GM12801 (cell line): ENCODE measurements at regions not wholly inside any gene's neighbourhood (a gene's known extent, or its start where the extent isn't known, plus 50 kb on each side); places are given as distances from the start of the nearest gene placed in this dataset.

Experiments
- CTCF ChIP-seq: IDR thresholded peaks from one replicate; pipeline ENCODE4 v1.5.1; 2011; ENCODE audit warnings: control low read depth; ENCODE audit not compliant: insufficient read length; ENCODE audit errors: extremely low read depth

GRCh38 chr12:125996443-125996842 lies 931.2 kb downstream of the AACS start:
- TF ChIP-seq CTCF: no peak

- no peak for TF ChIP-seq CTCF
Measured at GRCh38 chr12:125999628-126000027, 934.4 kb downstream of the AACS start.

GRCh38 chr12:126019385-126019784 lies 954.1 kb downstream of the AACS start:
- TF ChIP-seq CTCF: no peak

- no peak for TF ChIP-seq CTCF
Measured at GRCh38 chr12:126021675-126022074, 956.4 kb downstream of the AACS start.

GRCh38 chr12:126027825-126028224 lies 962.6 kb downstream of the AACS start:
- TF ChIP-seq CTCF: no peak

- TF ChIP-seq CTCF: no peak
Measured at GRCh38 chr12:126030573-126030972, 965.3 kb downstream of the AACS start.

- no peak for TF ChIP-seq CTCF
Measured at GRCh38 chr12:126033751-126034150, 968.5 kb downstream of the AACS start.

- TF ChIP-seq CTCF: no peak
Measured at GRCh38 chr12:126036348-126036747, 971.1 kb downstream of the AACS start.
